HG03108 (cell line): ENCODE measurements at regions not wholly inside any gene's neighbourhood (a gene's known extent, or its start where the extent isn't known, plus 50 kb on each side); places are given as distances from the start of the nearest gene placed in this dataset.

Experiments
- ATAC-seq: cut with Tn5 transposase; IDR thresholded peaks from one replicate; pipeline ENCODE4 v1.9.1; 2021; ENCODE audit warnings: moderate library complexity; ENCODE audit not compliant: unreplicated experiment

- ATAC-seq = no peak
Observed at GRCh38 chr3:76054404-76054803, 269.1 kb upstream of the ZNF717 start.

DNA sequence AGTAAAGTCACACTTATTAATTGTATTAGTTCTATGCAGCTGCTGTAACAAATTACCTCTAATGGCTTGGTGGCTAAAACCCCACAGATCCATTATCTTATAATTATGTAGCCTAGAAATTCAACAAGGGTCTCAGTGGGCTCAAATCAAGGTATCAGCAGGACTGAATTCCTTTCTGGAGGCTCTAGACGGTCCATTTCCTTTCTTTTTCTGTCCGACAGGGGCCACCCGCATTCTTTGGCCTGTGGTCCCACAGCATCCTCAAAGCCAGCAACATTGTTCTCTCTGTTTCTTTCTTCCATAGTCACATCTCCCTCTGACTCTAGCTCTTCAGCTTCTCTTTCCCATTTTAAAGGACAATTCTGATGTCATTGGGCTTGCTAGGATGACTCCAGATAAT, 276.3 kb upstream of the ZNF717 start:
- ATAC-seq = no peak

DNA sequence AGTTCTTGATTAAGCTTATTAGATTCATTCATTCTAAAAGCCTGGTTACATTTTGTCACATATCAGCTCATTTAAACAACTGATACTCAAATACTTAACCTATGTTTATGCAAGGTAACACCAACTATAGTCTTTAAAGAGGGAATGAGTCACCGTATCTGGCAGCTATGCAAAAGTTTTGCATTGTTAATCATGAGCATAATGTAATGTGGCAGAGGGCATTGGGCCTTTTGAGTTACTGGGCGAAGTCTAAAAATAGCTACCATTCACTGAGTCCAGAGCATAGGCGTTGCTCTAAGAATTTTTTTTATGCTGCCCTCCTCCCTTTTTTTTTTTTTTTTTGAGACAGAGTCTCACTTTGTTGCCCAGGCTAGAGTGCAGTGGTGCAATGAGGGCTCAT, 277.7 kb upstream of the ZNF717 start:
- ATAC-seq = no peak

DNA sequence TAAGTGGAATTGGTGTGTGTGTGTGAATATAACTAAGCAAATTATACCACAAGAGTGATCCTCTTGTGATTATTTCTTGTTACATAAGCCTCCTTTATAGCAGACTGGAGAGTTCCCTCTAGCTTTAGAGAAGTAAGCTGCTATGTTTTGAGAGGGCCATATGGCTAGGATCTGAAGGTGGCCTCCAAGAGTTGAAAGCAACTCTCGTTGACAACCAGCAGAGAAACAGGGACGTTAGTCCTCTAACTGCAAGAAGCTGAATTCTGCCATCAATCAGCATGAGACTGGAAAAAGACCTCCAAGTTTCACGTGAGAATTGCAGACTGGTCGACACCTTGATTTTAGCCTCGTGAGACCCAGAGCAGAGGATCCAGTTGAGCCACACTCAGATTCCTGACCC, 278.5 kb upstream of the ZNF717 start:
- no peak for ATAC-seq

DNA sequence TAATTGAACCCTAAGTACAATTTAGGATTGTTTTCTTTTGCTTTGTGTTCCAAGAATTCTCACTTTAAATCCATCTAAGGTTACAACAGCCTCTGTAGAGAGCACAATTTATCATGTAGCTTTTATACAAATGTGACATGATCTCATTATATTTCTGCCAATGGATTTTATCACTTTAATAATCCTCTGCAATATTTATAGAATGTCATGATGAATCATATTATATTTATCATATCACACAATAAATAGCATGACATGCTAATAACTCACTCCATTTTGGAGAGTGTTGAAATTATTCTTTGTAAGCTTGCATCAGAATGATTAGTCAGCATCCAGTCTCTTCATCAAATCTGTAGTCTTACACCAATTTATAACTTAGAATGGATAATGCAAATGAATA, 280.6 kb upstream of the ZNF717 start:
- ATAC-seq = no peak

DNA sequence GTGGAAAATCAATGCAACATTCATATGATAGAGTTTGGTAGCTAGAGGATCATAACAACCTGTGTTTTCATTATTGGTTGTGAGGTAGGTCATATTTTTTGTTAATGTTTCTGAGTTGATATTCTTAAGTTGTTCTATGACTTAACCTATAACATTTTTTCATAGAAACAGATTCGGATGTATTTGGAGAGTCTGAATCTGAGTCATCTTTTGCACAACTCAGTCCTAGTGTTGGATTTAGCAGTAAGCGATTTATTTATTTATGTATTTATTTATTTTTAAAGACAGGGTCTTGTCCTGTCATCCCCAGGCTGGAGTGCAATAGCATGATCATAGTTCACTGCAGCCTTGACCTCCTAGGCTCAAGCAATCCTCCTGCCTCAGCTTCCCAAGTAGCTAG, 292.8 kb upstream of the ZNF717 start:
- no peak for ATAC-seq

GRCh38 chr3:76083992-76084391, 298.6 kb upstream of the ZNF717 start:
- no peak for ATAC-seq

GRCh38 chr3:76096036-76096435, 310.7 kb upstream of the ZNF717 start:
- no peak for ATAC-seq

DNA sequence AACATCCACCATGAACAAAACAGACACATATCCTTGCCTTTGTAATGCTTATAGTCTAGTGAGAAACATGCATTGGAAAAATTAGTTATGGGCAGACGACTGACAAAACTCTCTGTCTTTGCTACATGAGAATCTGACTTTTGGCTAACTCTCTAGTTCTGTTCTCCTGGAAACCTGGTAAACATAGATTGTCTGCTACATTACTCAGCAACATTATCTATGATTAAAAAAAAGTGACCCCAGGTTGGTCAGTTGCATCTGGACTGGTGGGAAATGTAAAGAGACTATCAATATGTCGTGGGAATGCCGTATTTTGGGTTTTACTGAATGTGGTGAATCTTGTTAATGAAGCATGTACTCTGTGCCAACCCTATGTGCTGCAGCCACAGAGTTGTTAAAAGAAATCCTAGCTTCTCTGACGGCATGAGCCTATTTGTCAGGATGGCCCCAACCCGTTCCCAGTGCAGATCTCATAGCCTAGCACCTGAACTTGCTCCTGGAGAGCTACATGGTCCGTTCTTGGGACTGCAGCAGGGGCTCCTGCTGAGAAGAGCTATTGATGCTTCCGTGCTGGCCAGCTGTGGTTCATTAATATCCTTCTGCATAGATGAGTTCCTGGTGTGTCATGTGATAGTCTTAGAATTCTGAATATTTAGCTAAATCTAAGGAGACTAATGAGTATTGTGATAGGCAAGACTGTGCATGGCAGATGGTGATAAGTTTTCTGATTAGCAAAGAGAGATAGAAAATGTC, 311.7 kb upstream of the ZNF717 start:
- no peak for ATAC-seq

- no peak for ATAC-seq
Observed at GRCh38 chr3:76097589-76097969, 312.2 kb upstream of the ZNF717 start.

DNA sequence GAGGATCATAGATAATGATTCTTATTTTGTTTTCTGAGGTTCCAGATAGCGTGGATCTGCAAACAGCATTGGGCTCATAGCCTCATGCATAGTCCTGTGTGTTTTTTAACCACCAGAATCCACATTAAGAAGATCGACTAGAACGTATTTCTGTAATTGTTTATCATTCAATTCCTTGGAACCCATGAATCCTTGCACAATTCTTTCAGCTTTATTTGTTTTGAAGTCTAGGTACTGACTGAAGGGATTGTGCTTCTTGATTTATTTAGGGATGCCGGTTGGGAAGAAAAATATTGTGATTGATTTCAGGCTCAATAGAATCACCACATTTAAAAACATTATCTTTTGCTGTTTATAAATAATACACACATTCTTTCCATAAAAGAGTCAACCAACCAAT, 314.6 kb upstream of the ZNF717 start:
- ATAC-seq = no peak

DNA sequence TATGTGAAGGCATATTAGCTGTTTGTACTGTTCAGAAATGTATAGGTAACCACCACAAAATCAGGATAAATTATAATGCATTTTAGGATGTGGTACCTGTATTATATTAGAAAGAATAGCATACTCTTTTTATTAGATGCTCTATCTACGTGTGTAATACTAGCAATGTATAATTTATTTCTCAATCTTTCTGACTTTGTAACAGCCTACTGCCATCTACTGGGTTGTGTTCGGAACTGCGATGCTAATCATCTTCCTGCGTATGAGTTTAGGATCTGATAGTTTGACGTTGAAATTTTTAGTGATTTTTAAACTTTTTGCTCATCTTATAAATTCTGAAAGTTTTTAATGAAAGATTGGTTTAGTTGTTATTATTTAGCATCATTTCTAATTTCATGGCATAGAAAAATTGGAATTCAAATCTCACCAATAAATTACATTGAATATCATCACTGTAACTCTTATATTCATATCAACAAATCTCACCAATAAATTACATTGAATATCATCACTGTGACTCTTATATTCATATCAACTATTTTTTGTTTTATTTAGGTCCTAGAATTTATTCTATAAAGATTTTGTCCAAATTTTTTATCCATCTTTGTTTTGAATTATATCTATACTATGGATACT, 322.7 kb upstream of the ZNF717 start:
- no peak for ATAC-seq

GRCh38 chr3:76111808-76112207, 326.5 kb upstream of the ZNF717 start:
- no peak for ATAC-seq

DNA sequence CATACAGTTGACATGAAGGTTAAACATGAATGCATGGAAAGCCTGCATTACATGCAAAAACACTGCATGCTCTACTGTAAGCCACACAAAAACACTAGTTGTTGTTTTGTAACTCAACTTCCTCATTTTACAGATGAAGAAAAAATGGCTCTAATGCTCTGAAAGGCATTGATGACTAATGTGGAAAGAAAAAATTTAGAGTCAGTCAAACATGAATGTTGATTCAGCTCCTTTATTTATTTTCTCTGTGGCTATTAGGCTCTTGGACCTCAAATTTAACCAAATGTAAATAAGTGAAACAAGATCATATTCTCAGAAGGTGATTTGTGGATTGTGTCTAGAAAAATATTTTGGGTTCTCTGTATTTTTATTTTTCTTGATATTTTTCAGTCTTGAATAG, 336.7 kb upstream of the ZNF717 start:
- ATAC-seq = no peak

DNA sequence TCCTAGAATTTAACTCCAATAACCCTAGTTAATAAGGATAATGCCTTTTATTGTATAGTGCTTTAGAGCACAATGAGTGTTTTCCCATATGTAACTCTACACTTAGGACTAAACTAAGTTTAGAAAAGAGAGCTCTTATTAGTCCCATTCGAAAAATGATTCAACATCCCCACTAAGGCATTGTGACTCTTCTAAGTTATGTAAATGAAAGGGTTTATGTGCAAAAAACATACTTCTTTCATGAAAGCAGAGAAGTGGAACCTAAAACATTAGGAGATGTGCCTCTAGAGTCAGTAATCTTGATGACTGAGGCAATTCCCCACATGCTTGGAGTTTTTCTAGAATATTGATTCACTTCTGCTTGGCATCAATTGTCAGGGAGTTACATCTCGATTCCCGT, 344.1 kb upstream of the ZNF717 start:
- no peak for ATAC-seq

DNA sequence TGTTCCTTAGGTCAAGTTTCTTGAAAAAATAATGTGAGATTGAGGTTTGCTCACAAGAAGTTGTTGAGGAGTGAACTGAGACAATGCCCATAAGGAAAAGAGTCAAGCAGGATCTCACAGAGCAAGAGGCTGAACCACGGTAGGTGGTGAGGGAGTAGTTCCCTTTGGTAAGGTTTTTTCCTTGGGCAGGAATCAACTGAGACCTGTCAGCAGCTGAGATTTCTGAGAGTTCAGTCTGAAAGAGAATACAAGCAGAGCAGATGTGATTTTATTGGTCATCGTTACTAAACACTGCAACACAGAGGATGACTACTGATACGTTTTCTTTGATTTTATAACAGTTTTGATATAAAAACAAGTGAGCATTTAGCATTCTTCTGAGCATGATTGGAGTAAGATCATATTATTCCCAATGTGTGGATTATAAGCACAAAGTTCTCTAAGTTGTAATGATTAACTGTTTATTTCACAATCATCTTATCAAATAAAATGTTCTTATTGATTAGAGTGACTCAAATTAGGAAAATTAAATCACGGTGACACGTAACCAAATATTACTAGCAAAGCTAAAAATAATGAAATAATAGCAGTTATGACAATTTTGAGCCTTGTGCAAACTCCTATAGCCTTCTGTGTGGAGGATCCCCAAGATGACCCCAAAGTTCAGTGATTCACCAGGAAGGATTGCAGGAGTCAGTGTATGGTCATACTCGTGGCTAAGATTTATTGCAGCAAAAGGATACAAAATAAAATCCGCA, 346.2 kb upstream of the ZNF717 start:
- no peak for ATAC-seq

- ATAC-seq = no peak
Observed at GRCh38 chr3:76132154-76132470, 346.8 kb upstream of the ZNF717 start.

DNA sequence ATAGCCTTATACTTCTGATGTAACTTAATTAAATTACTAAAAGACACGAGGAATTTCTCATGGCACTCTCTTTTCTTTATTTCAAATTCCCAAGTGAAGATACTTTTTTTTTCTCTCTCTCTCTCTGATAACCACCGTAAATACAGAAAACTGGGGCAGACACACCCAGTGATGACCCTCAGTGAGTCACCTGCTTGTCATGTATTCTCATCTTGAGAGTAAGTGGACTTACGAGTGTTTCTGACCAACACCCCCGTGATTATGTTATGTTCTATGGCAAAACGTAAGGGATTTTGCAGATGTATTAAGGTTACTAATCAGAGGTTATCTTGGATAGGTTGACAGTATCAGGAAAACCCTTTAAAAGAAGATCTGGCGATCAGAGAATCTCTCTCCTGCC, 348.8 kb upstream of the ZNF717 start:
- ATAC-seq = no peak

GRCh38 chr3:76138921-76139320, 353.6 kb upstream of the ZNF717 start:
- ATAC-seq = no peak

- no peak for ATAC-seq
Observed at GRCh38 chr3:76147846-76148245, 362.5 kb upstream of the ZNF717 start.

- no peak for ATAC-seq
Observed at GRCh38 chr3:76152028-76152427, 366.7 kb upstream of the ZNF717 start.

DNA sequence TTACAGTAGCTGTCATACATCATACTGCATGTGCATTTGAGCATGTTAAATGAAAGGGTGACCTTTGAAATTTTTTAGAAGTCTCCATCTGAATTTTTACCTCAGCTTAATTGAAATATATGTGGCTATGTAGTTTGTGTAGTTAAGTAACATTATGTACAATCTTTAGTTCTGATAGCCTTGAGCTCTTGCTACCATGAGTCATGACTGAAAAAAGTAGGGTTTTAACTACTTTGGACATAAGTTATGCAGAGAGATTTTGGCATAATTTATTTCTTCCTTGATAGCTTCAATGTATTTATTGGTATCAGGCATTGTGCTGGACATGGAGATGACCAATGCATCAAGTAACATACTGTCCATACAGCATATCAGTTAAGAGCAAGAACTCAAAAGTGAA, 376.5 kb upstream of the ZNF717 start:
- no peak for ATAC-seq
